CD4-positive, alpha-beta T cell treated with Interleukin-10 for 1 hour (primary cell): ENCODE measurements at regions not wholly inside any gene's neighbourhood (a gene's known extent, or its start where the extent isn't known, plus 50 kb on each side); places are given as distances from the start of the nearest gene placed in this dataset.
"Not testable (repeated sequence)": the region's sequence is repeated elsewhere in the genome, so short reads cannot be mapped to it uniquely, and the experiment has no call there.

Source experiments
- DNase-seq: peaks from one replicate; pipeline ENCODE4 v3.0.0-alpha.2; 2020

- no peak for DNase-seq
Measured at GRCh38 chr2:219727771-219728429, 100.5 kb downstream of the SLC4A3 start.

GRCh38 chr2:219728991-219729487 is 101.6 kb downstream of the SLC4A3 start:
- no peak for DNase-seq

- no peak for DNase-seq
Measured at GRCh38 chr2:219731173-219731572, 103.7 kb downstream of the SLC4A3 start.

GRCh38 chr2:219733106-219733505 is 105.7 kb downstream of the SLC4A3 start:
- DNase-seq: no peak

- no peak for DNase-seq
Measured at GRCh38 chr2:219733746-219734145, 106.3 kb downstream of the SLC4A3 start.

GRCh38 chr2:219736209-219736608 is 108.8 kb downstream of the SLC4A3 start:
- DNase-seq: peak; percentile 20

GRCh38 chr2:219737270-219737691 is 109.9 kb downstream of the SLC4A3 start:
- DNase-seq: no peak

GRCh38 chr2:219739066-219739465 is 111.6 kb downstream of the SLC4A3 start:
- no peak for DNase-seq

- DNase-seq: no peak
Measured at GRCh38 chr2:219739866-219740440, 112.5 kb downstream of the SLC4A3 start.

- DNase-seq: no peak
Measured at GRCh38 chr2:219743548-219743947, 116.1 kb downstream of the SLC4A3 start.

GRCh38 chr2:219744066-219744465 is 116.6 kb downstream of the SLC4A3 start:
- DNase-seq: no peak

GRCh38 chr2:219744600-219744999 is 117.2 kb downstream of the SLC4A3 start:
- DNase-seq: no peak

GRCh38 chr2:219747637-219748036 is 120.2 kb downstream of the SLC4A3 start:
- no peak for DNase-seq

GRCh38 chr2:219748671-219749570 is 121.5 kb downstream of the SLC4A3 start:
- DNase-seq: no peak

- DNase-seq: not testable (repeated sequence)
Measured at GRCh38 chr2:219751121-219751520, 123.7 kb downstream of the SLC4A3 start.

GRCh38 chr2:219752726-219753125 is 125.3 kb downstream of the SLC4A3 start:
- no peak for DNase-seq

- DNase-seq: no peak
Measured at GRCh38 chr2:219758907-219759680, 131.7 kb downstream of the SLC4A3 start.

GRCh38 chr2:219759801-219760200 is 132.4 kb downstream of the SLC4A3 start:
- DNase-seq: no peak

- DNase-seq: no peak
Measured at GRCh38 chr2:219765231-219765911, 137.9 kb downstream of the SLC4A3 start.

GRCh38 chr2:219766658-219767057 is 139.2 kb downstream of the SLC4A3 start:
- DNase-seq: no peak

GRCh38 chr2:219769090-219769910 is 141.9 kb downstream of the SLC4A3 start:
- DNase-seq: no peak
